ENCODE measurements at regions not wholly inside any gene's neighbourhood (a gene's known extent, or its start where the extent isn't known, plus 50 kb on each side); places are given as distances from the start of the nearest gene placed in this dataset.

DNA sequence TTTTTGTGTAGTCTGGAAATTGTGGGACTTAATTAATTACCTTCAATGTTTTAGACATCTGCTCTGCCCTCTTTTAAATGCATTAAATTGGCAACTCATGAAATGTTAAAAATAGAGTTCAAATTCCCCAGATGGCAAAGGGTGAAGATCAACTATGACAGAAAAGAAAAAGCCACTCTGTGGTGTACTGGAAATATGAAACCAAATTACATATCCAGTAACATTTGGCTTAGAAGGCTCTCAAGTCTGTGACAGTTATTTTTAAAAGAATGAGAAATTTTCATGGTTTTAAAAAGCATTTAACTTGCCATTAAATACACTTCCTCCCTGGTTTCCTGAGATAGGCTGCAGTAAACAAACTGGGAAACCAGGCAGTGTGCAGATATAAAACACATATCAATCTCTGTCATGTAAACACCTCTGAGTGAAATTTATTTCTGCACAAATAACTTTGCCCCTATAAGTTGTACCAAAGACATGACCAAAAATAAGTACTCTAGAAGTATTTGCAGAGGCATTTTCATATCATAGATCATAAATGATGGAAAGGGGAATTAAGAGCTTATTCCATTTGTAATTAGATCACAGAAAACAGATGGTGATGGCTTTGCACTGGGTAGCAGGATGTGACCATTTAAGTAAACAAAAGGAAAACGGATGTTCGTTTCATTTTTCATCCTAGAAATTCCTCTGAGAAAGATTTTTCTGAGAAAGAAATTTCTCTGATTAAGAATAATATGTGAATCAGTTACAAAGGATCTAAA lies 360.1 kb downstream of the SAMD5 start:
- H3K4me2 ChIP-seq (replicated peaks; ENCODE audit: extremely low read depth, low read length, poor library complexity, severe bottlenecking): no peak overlapping the region

DNA sequence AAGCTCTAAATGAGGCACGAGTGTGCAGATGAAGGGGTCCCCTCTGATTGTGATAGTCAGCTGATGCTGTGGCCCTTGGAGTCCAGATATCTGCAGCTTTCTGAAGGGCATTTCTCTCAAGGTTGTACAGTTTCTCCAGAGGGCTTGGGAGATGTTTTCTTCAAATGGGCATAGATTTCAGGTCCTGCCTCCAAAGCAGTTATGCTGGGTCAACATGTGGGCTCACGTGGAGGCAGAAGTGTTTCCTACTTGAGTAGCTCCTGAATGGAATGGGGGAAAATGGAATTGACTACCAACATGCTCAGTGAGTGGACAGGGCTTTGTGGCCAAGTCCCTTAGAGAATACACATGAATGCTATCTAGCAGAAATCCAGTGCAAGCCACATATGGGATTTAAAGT lies 360.7 kb downstream of the SAMD5 start:
- WGBS (ENCODE audit: insufficient coverage): 50% methylated on average over 1 of the region's 2 CpGs
- no peaks in the 10 kb centered on the region for H3K36me3 Mint-ChIP-seq
- Histone ChIP-seq H3K9ac (ENCODE audit: insufficient read depth, low read length, poor library complexity, severe bottlenecking) (no peak overlapping the region), H3K4me1 (ENCODE audit: control insufficient read depth in 1 of 2, insufficient read depth in 2 of 2, low read length in 2 of 2) (no peaks in the 10 kb centered on the region), H3K4me3 (replicated peaks in 1 of 3; ENCODE audit: low read depth in 2 of 3, low read length in 3 of 3) (no peak overlapping the region), H2AFZ (ENCODE audit: insufficient read depth, low read depth, low read length, poor library complexity, severe bottlenecking) (no peak overlapping the region), H4K20me1 (ENCODE audit: insufficient read depth, low read length) (no peaks in the 10 kb centered on the region), H3K9me3 (replicated peaks in 1 of 2; ENCODE audit: control insufficient read depth in 1 of 2, insufficient read depth in 1 of 2, low read length in 2 of 2) (no peaks in the 10 kb centered on the region), H3K27ac (ENCODE audit: low read depth in 1 of 2, low read length in 2 of 2) (no peak overlapping the region), H3K36me3 (replicated peaks in 1 of 2; ENCODE audit: control insufficient read depth in 1 of 2, insufficient read depth in 2 of 2, low read length in 2 of 2) (no peaks in the 10 kb centered on the region), H3K4me2 (replicated peaks; ENCODE audit: extremely low read depth, low read length, poor library complexity, severe bottlenecking) (no peak overlapping the region), H3K27me3 (ENCODE audit: control insufficient read depth in 2 of 2, insufficient read depth in 2 of 2, low read length in 2 of 2) (no peaks in the 10 kb centered on the region), H3K79me2 (ENCODE audit: insufficient read depth, low read length) (no peaks in the 10 kb centered on the region)
- no peak for DNase-seq
- H3K9me3 Mint-ChIP-seq: peaks cover 0 to 3% (median 0%) of the 10 kb centered on the region in 7 donors
- intact Hi-C loops (cut with micrococcal nuclease): no loop called here
- TF ChIP-seq, protein P1, sequence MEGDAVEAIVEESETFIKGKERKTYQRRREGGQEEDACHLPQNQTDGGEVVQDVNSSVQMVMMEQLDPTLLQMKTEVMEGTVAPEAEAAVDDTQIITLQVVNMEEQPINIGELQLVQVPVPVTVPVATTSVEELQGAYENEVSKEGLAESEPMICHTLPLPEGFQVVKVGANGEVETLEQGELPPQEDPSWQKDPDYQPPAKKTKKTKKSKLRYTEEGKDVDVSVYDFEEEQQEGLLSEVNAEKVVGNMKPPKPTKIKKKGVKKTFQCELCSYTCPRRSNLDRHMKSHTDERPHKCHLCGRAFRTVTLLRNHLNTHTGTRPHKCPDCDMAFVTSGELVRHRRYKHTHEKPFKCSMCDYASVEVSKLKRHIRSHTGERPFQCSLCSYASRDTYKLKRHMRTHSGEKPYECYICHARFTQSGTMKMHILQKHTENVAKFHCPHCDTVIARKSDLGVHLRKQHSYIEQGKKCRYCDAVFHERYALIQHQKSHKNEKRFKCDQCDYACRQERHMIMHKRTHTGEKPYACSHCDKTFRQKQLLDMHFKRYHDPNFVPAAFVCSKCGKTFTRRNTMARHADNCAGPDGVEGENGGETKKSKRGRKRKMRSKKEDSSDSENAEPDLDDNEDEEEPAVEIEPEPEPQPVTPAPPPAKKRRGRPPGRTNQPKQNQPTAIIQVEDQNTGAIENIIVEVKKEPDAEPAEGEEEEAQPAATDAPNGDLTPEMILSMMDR (IDR thresholded peaks at IDR 0.05): no peak
- H3K27me3 Mint-ChIP-seq (ENCODE audit: low read depth in 3 of 3): peaks cover 0 to 2% (median 1%) of the 10 kb centered on the region in 3 donors
- no peak overlapping the region for H3K4me3 Mint-ChIP-seq
- no peaks in the 10 kb centered on the region for H3K4me1 Mint-ChIP-seq
- no peak overlapping the region for H3K27ac Mint-ChIP-seq

More for the DNA sequence above, 360.1 kb downstream of the SAMD5 start:
- Histone ChIP-seq H3K27ac (ENCODE audit: low read depth in 1 of 2, low read length in 2 of 2) (no peak overlapping the region), H2AFZ (ENCODE audit: insufficient read depth, low read depth, low read length, poor library complexity, severe bottlenecking) (no peak overlapping the region), H4K20me1 (ENCODE audit: insufficient read depth, low read length) (no peaks in the 10 kb centered on the region), H3K4me1 (ENCODE audit: control insufficient read depth in 1 of 2, insufficient read depth in 2 of 2, low read length in 2 of 2) (no peaks in the 10 kb centered on the region), H3K9ac (ENCODE audit: insufficient read depth, low read length, poor library complexity, severe bottlenecking) (no peak overlapping the region), H3K36me3 (replicated peaks in 1 of 2; ENCODE audit: control insufficient read depth in 1 of 2, insufficient read depth in 2 of 2, low read length in 2 of 2) (no peaks in the 10 kb centered on the region), H3K9me3 (replicated peaks in 1 of 2; ENCODE audit: control insufficient read depth in 1 of 2, insufficient read depth in 1 of 2, low read length in 2 of 2) (no peaks in the 10 kb centered on the region), H3K4me3 (replicated peaks in 1 of 3; ENCODE audit: low read depth in 2 of 3, low read length in 3 of 3) (no peak overlapping the region), H3K27me3 (ENCODE audit: control insufficient read depth in 2 of 2, insufficient read depth in 2 of 2, low read length in 2 of 2) (no peaks in the 10 kb centered on the region), H3K79me2 (ENCODE audit: insufficient read depth, low read length) (no peaks in the 10 kb centered on the region)
- peaks cover 0 to 2% (median 1%) of the 10 kb centered on the region in 3 donors for H3K27me3 Mint-ChIP-seq (ENCODE audit: low read depth in 3 of 3)
- DNase-seq: no peak
- no peaks in the 10 kb centered on the region for H3K4me1 Mint-ChIP-seq
- TF ChIP-seq, protein P1 (IDR thresholded peaks at IDR 0.05): no peak
- H3K9me3 Mint-ChIP-seq: peaks cover 0 to 3% (median 0%) of the 10 kb centered on the region in 7 donors
- intact Hi-C loops (cut with micrococcal nuclease): no loop called here
- H3K27ac Mint-ChIP-seq: no peak overlapping the region
- no CpG with 5 or more reads among the region's 2 CpGs for WGBS (ENCODE audit: insufficient coverage)
- no peaks in the 10 kb centered on the region for H3K36me3 Mint-ChIP-seq
- H3K4me3 Mint-ChIP-seq: no peak overlapping the region
